HEK293T (cell line): ENCODE measurements at regions not wholly inside any gene's neighbourhood (a gene's known extent, or its start where the extent isn't known, plus 50 kb on each side); places are given as distances from the start of the nearest gene placed in this dataset.

Experiments used
- CTCF ChIA-PET: fragments of 350-600 bp; formaldehyde crosslinking; extraction: SDS; loops from one replicate; lab custom pipeline; 2021; ENCODE audit warnings: antibody characterized with exemption, inconsistent platforms; lab: Yijun Ruan, JAX
- POLR2A ChIA-PET: fragments of 350-600 bp; formaldehyde crosslinking; extraction: SDS; loops from one replicate; lab custom pipeline; 2020; ENCODE audit warnings: antibody characterized with exemption, inconsistent platforms; lab: Yijun Ruan, JAX
- DNase-seq: peaks from one replicate; pipeline ENCODE4 v3.0.0; 2012; ENCODE audit warnings: mixed read lengths; ENCODE audit errors: extremely low spot score
- ARNT ChIP-seq: fragments of 450-650 bp; IDR thresholded peaks from 2 replicates; pipeline ENCODE4 v1.6.1; 2017; ENCODE audit warnings: mild to moderate bottlenecking
- BHLHE40 ChIP-seq: fragments of 450-650 bp; IDR thresholded peaks from 2 replicates; pipeline ENCODE4 v1.6.1; 2016; ENCODE audit warnings: mild to moderate bottlenecking, moderate library complexity, borderline replicate concordance
- CTBP1 ChIP-seq: fragments of 450-650 bp; IDR thresholded peaks from 2 replicates; pipeline ENCODE4 v1.6.1; 2016; ENCODE audit warnings: borderline replicate concordance
- ELF4 ChIP-seq: fragments of 450-650 bp; IDR thresholded peaks from 2 replicates; pipeline ENCODE4 v1.6.1; 2017; ENCODE audit warnings: antibody characterized with exemption
- FOXA1 ChIP-seq: fragments of 450-650 bp; IDR thresholded peaks from 2 replicates; pipeline ENCODE4 v1.6.1; 2016; ENCODE audit warnings: mild to moderate bottlenecking
- FOXK2 ChIP-seq: fragments of 450-650 bp; IDR thresholded peaks from 2 replicates; pipeline ENCODE4 v1.6.1; 2016; ENCODE audit warnings: mild to moderate bottlenecking
- FOXM1 ChIP-seq: fragments of 450-650 bp; IDR thresholded peaks from 2 replicates; pipeline ENCODE4 v1.6.1; 2017; ENCODE audit warnings: mild to moderate bottlenecking, borderline replicate concordance
- HDGF ChIP-seq: fragments of 450-650 bp; IDR thresholded peaks from 2 replicates; pipeline ENCODE4 v1.6.1; 2017; ENCODE audit warnings: antibody characterized with exemption, borderline replicate concordance
- L3MBTL2 ChIP-seq: fragments of 450-650 bp; conservative IDR thresholded peaks from 2 replicates; pipeline ENCODE4 v1.6.1; 2016; ENCODE audit warnings: mild to moderate bottlenecking
- LEF1 ChIP-seq: fragments of 450-650 bp; IDR thresholded peaks from 2 replicates; pipeline ENCODE4 v1.6.1; 2017; ENCODE audit warnings: mild to moderate bottlenecking, borderline replicate concordance
- NFRKB ChIP-seq: fragments of 450-650 bp; IDR thresholded peaks from 2 replicates; pipeline ENCODE4 v1.6.1; 2016; ENCODE audit warnings: mild to moderate bottlenecking, moderate library complexity
- PKNOX1 ChIP-seq: fragments of 450-650 bp; IDR thresholded peaks from 2 replicates; pipeline ENCODE4 v1.6.1; 2016
- SP1 ChIP-seq: fragments of 450-650 bp; IDR thresholded peaks from 2 replicates; pipeline ENCODE4 v1.6.1; 2017
- SUZ12 ChIP-seq: fragments of 450-650 bp; IDR thresholded peaks from 2 replicates; pipeline ENCODE4 v1.6.1; 2016; ENCODE audit warnings: mild to moderate bottlenecking
- TARDBP ChIP-seq: fragments of 450-650 bp; IDR thresholded peaks from 2 replicates; pipeline ENCODE4 v1.6.1; 2016
- ZNF384 ChIP-seq: fragments of 450-650 bp; IDR thresholded peaks from 2 replicates; pipeline ENCODE4 v1.6.1; 2016

- DNase-seq, result no peak
- TF ChIP-seq CTBP1 (no peak), FOXM1 (no peak), FOXA1 (no peak), SP1 (no peak)
- ChIA-PET CTCF (no interaction called here), POLR2A (no interaction called here)
Observed at GRCh38 chr12:90280564-90281058, 572.0 kb upstream of the ATP2B1 start.

- DNase-seq, result no peak
- ChIA-PET POLR2A (no interaction called here), CTCF (no interaction called here)
- TF ChIP-seq HDGF (no peak), FOXA1 (no peak), ZNF384 (no peak), BHLHE40 (no peak), FOXK2 (no peak), SUZ12 (no peak), SP1 (no peak), PKNOX1 (no peak), ELF4 (no peak), TARDBP (no peak), FOXM1 (no peak)
Observed at GRCh38 chr12:90280033-90280432, 571.4 kb upstream of the ATP2B1 start.

- ChIA-PET CTCF (no interaction called here), POLR2A (no interaction called here)
- no peak for DNase-seq
- TF ChIP-seq NFRKB (no peak), TARDBP (no peak), SUZ12 (no peak), FOXA1 (no peak), ZNF384 (no peak)
Observed at GRCh38 chr12:90275088-90275487, 566.5 kb upstream of the ATP2B1 start.

GRCh38 chr12:90274407-90274806 is 565.8 kb upstream of the ATP2B1 start:
- CTCF ChIA-PET, result no interaction called here
- TF ChIP-seq TARDBP (no peak), CTBP1 (no peak), FOXA1 (no peak), ZNF384 (no peak), PKNOX1 (no peak), HDGF (no peak), ELF4 (no peak), BHLHE40 (no peak)
- DNase-seq, result no peak
- POLR2A ChIA-PET, result no interaction called here

- TF ChIP-seq FOXA1 (no peak), NFRKB (no peak), SP1 (no peak), LEF1 (no peak), FOXK2 (no peak), ELF4 (no peak), FOXM1 (no peak), TARDBP (no peak), CTBP1 (no peak), HDGF (no peak), ZNF384 (no peak), L3MBTL2 (no peak), SUZ12 (no peak), BHLHE40 (no peak), ARNT (no peak)
- ChIA-PET POLR2A (no interaction called here), CTCF (no interaction called here)
- DNase-seq, result no peak
Observed at GRCh38 chr12:90268574-90268973, 559.9 kb upstream of the ATP2B1 start.

GRCh38 chr12:90262251-90262650 is 553.6 kb upstream of the ATP2B1 start:
- ChIA-PET CTCF (no interaction called here), POLR2A (no interaction called here)
- no peak for DNase-seq
- TF ChIP-seq CTBP1, result no peak
- no peak for TF ChIP-seq SP1
- no peak for TF ChIP-seq L3MBTL2
- no peak for TF ChIP-seq LEF1
- TF ChIP-seq PKNOX1, result no peak
- no peak for TF ChIP-seq FOXM1
- TF ChIP-seq TARDBP, result no peak
- TF ChIP-seq HDGF, result no peak
- TF ChIP-seq FOXA1, result no peak
- no peak for TF ChIP-seq ZNF384
- no peak for TF ChIP-seq BHLHE40
- no peak for TF ChIP-seq ARNT
- no peak for TF ChIP-seq NFRKB
- no peak for TF ChIP-seq ELF4
- TF ChIP-seq FOXK2, result no peak
- no peak for TF ChIP-seq SUZ12

- POLR2A ChIA-PET, result no interaction called here
- CTCF ChIA-PET, result interaction anchor here (0.5 kb wide), 1 partner anchor 354 kb away, joined by 3 read pairs; no protein-coding TSS in a partner anchor
- no peak for TF ChIP-seq HDGF
- no peak for TF ChIP-seq L3MBTL2
- TF ChIP-seq PKNOX1, result no peak
- TF ChIP-seq ARNT, result no peak
- no peak for TF ChIP-seq TARDBP
- no peak for TF ChIP-seq BHLHE40
- TF ChIP-seq ELF4, result no peak
- TF ChIP-seq SUZ12, result no peak
- TF ChIP-seq FOXK2, result no peak
- no peak for TF ChIP-seq LEF1
- no peak for TF ChIP-seq ZNF384
- no peak for TF ChIP-seq FOXM1
- TF ChIP-seq FOXA1, result no peak
- TF ChIP-seq SP1, result no peak
- no peak for TF ChIP-seq NFRKB
- no peak for DNase-seq
Observed at GRCh38 chr12:90261283-90261682, 552.6 kb upstream of the ATP2B1 start.
